ENCODE measurements at regions not wholly inside any gene's neighbourhood (a gene's known extent, or its start where the extent isn't known, plus 50 kb on each side); places are given as distances from the start of the nearest gene placed in this dataset.

- TF ChIP-seq CTCF (IDR thresholded peaks at IDR 0.05; ENCODE audit: borderline replicate concordance, extremely low read depth, low read length, poor library complexity, severe bottlenecking) (no peak), EZH2 (IDR thresholded peaks at IDR 0.05; ENCODE audit: borderline replicate concordance, low read depth, low read length, severe bottlenecking) (no peak)
These were observed 117.4 kb upstream of the PLPPR5 start for GRCh38 chr1:99122039-99122438.
